HCT116 (cell line): ENCODE measurements at regions not wholly inside any gene's neighbourhood (a gene's known extent, or its start where the extent isn't known, plus 50 kb on each side); places are given as distances from the start of the nearest gene placed in this dataset.

Experiments used
- ATAC-seq: fragments of 200-7000 bp; cut with Tn5 transposase; 2 replicates; pipeline ENCODE4 v1.9.1; 2020; ENCODE audit warnings: mild to moderate bottlenecking, moderate library complexity
- BruUV-seq: library from RNA; stranded (reverse); fragments of 400-500 nt; replicated peaks from 2 replicates; lab custom pipeline; 2021; lab: Mats Ljungman, UMichigan
- CTCF ChIA-PET: fragments of 300-600 bp; sonication (Branson Sonifier 250); formaldehyde crosslinking; loops from one replicate; lab custom pipeline; 2021; ENCODE audit warnings: antibody characterized with exemption; lab: Charles Lee
- POLR2A ChIA-PET: fragments of 300-600, 350-600 bp; sonication (Branson Sonifier 250); formaldehyde crosslinking; loops from one replicate; lab custom pipeline; 2021; ENCODE audit warnings: antibody characterized with exemption; lab: Charles Lee
- RAD21 ChIA-PET, 2 experiments: fragments of 300-600 bp; sonication (Branson Sonifier 250); formaldehyde crosslinking; loops; one replicate each; lab custom pipeline; 2023; ENCODE audit warnings: low total read pairs in 2 of 2; ENCODE audit not compliant: uncharacterized antibody in 2 of 2, unreplicated experiment in 2 of 2, low non-redundant PET in 1 of 2; lab: Charles Lee
- DNase-seq: peaks from one replicate; pipeline ENCODE4 v3.0.0-alpha.2; 2010; ENCODE audit warnings: low read depth, low spot score
- H2AFZ ChIP-seq: fragments of 200-600 bp; shearing (Covaris generic), sonication (generic); 2 replicates; pipeline ENCODE4 v1.6.1; 2017; ENCODE audit warnings: low read depth, mixed run types, mixed read lengths, antibody characterized with exemption, low read length; ENCODE audit not compliant: poor library complexity, severe bottlenecking
- H3K27ac ChIP-seq: 2 replicates; pipeline ENCODE4 v1.5.1; 2012; ENCODE audit warnings: low read depth, low read length
- H3K27me3 ChIP-seq: fragments of 200-600 bp; sonication (generic); 2 replicates; pipeline ENCODE4 v1.6.1; 2016; ENCODE audit warnings: mixed run types, low read length, mixed read lengths; ENCODE audit not compliant: insufficient read depth
- H3K36me3 ChIP-seq, 2 experiments: fragments of 200-500 bp in 1 of 2; fragments of 200-600 bp in 1 of 2; sonication (Bioruptor generic) in 1 of 2; sonication (generic) in 1 of 2; 2 replicates each; pipeline versions ENCODE4 v1.5.1 to v1.6.1; 2014 to 2016; ENCODE audit warnings: low read length in 2 of 2, inconsistent platforms in 1 of 2, mixed read lengths in 1 of 2, mixed run types in 1 of 2; ENCODE audit not compliant: insufficient read depth in 2 of 2, control insufficient read depth in 1 of 2
- H3K4me1 ChIP-seq, 2 experiments: fragments of 200-600 bp in 1 of 2; sonication (generic) in 1 of 2; 2 replicates each; pipeline versions ENCODE4 v1.5.1 to v1.6.1; 2012 to 2017; ENCODE audit warnings: low read length in 2 of 2, inconsistent platforms in 1 of 2, mild to moderate bottlenecking in 1 of 2, mixed read lengths in 1 of 2, mixed run types in 1 of 2, moderate library complexity in 1 of 2; ENCODE audit not compliant: insufficient read depth in 2 of 2, control insufficient read depth in 1 of 2
- H3K4me2 ChIP-seq: fragments of 200-600 bp; sonication (generic); 2 replicates; pipeline ENCODE4 v1.6.1; 2017; ENCODE audit warnings: mixed run types, low read length, mixed read lengths
- H3K4me3 ChIP-seq, 2 experiments: fragments of 200-600 bp in 1 of 2; sonication (generic) in 1 of 2; replicated peaks in 1 of 2; 2 replicates each; pipeline ENCODE4 v1.5.1; 2011 to 2016; ENCODE audit warnings: low read length in 2 of 2, control low read depth in 1 of 2, low read depth in 1 of 2, mild to moderate bottlenecking in 1 of 2, mixed read lengths in 1 of 2, mixed run types in 1 of 2
- H3K79me2 ChIP-seq: fragments of 200-600 bp; sonication (generic); 2 replicates; pipeline ENCODE4 v1.6.1; 2017; ENCODE audit warnings: mild to moderate bottlenecking, mixed run types, low read length, moderate library complexity, mixed read lengths; ENCODE audit not compliant: insufficient read depth
- H3K9ac ChIP-seq: fragments of 200-600 bp; sonication (generic); 2 replicates; pipeline ENCODE4 v1.6.1; 2016; ENCODE audit warnings: low read length, mixed read lengths
- H3K9me2 ChIP-seq: fragments of 200-600 bp; sonication (generic), shearing (Covaris generic); 2 replicates; pipeline ENCODE4 v1.6.1; 2017; ENCODE audit warnings: mixed run types, mild to moderate bottlenecking, moderate library complexity; ENCODE audit not compliant: insufficient read depth
- H3K9me3 ChIP-seq, 2 experiments: fragments of 200-500 bp in 1 of 2; fragments of 200-600 bp in 1 of 2; sonication (Bioruptor generic) in 1 of 2; sonication (generic) in 1 of 2; 2 replicates each; pipeline ENCODE4 v1.6.1; 2014 to 2017; ENCODE audit warnings: low read length in 2 of 2, mixed read lengths in 2 of 2, inconsistent platforms in 1 of 2, low read depth in 1 of 2, mild to moderate bottlenecking in 1 of 2, mixed run types in 1 of 2, moderate library complexity in 1 of 2; ENCODE audit not compliant: control insufficient read depth in 1 of 2, insufficient read depth in 1 of 2
- H4K20me1 ChIP-seq: fragments of 200-600 bp; sonication (generic), shearing (Covaris generic); 2 replicates; pipeline ENCODE4 v1.6.1; 2017; ENCODE audit warnings: mixed run types, mild to moderate bottlenecking, moderate library complexity; ENCODE audit not compliant: insufficient read depth
- CBX3 ChIP-seq: IDR thresholded peaks from 2 replicates; pipeline ENCODE4 v1.6.1; 2012; ENCODE audit warnings: low read depth
- CEBPB ChIP-seq: IDR thresholded peaks from 2 replicates; pipeline ENCODE4 v1.6.1; 2012; ENCODE audit warnings: low read depth
- EGR1 ChIP-seq: IDR thresholded peaks from 2 replicates; pipeline ENCODE4 v1.6.1; 2012; ENCODE audit warnings: low read depth
- EZH2 ChIP-seq: fragments of 200-600 bp; sonication (generic); IDR thresholded peaks from 2 replicates; pipeline ENCODE4 v1.6.1; 2017; ENCODE audit warnings: antibody characterized with exemption, mixed run types
- EZH2phosphoT487 ChIP-seq: fragments of 200-600 bp; IDR thresholded peaks from 2 replicates; pipeline ENCODE4 v1.6.1; 2018; ENCODE audit warnings: antibody characterized with exemption, borderline replicate concordance
- MAX ChIP-seq: IDR thresholded peaks from 2 replicates; pipeline ENCODE4 v1.6.1; 2012
- RAD21 ChIP-seq: IDR thresholded peaks from 2 replicates; pipeline ENCODE4 v1.6.1; 2012; ENCODE audit warnings: low read depth, mild to moderate bottlenecking
- SIN3A ChIP-seq: IDR thresholded peaks from 2 replicates; pipeline ENCODE4 v1.6.1; 2012; ENCODE audit warnings: low read depth
- SRF ChIP-seq: IDR thresholded peaks from 2 replicates; pipeline ENCODE4 v1.6.1; 2012; ENCODE audit warnings: low read depth
- TCF7L2 ChIP-seq: IDR thresholded peaks from 2 replicates; pipeline ENCODE4 v1.7.0; 2011; ENCODE audit warnings: borderline replicate concordance, inconsistent platforms; ENCODE audit not compliant: insufficient read depth, insufficient read length; ENCODE audit errors: extremely low read depth
- ZFX ChIP-seq: fragments of 450-650 bp; IDR thresholded peaks from 2 replicates; pipeline ENCODE4 v1.6.1; 2017
- intact Hi-C: fragments of 100-400 bp; cut with micrococcal nuclease; formaldehyde crosslinking; loops from 2 replicates; pipeline ENCODE4 v1.10.0; 2022
- TF ChIP-seq, protein P1 (sequence below), 3 experiments: fragments of 200-600 bp in 1 of 3; sonication (generic) in 1 of 3; IDR thresholded peaks in 2 of 3; conservative IDR thresholded peaks in 1 of 3; 2 replicates each; pipeline ENCODE4 v1.5.1; 2012 to 2017; ENCODE audit warnings: low read depth in 2 of 3, low read length in 2 of 3, antibody characterized with exemption in 1 of 3, borderline replicate concordance in 1 of 3, control low read depth in 1 of 3, mild to moderate bottlenecking in 1 of 3, mixed read lengths in 1 of 3, mixed run types in 1 of 3, moderate library complexity in 1 of 3; ENCODE audit not compliant: insufficient read depth in 1 of 3

DNA sequence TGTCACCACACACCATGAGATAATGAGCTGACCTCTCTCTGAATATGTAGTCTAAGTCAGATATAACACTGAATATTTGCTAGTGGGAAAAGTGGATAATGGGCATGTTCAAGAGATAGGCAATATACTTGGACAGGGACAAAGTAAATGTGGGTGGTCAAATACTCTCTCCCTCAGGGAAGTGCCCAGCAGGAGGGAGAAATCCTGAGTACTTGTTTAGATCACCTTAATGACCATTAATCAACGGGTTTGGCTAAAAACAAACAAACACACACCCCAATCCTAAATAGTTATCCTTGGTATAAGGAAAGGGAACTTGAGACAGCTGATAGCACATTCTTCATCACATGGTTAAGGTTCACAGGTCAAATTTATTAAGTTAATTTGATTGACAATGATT lies 933.5 kb downstream of the C4orf33 start:
- Histone ChIP-seq H4K20me1 (no peaks in the 10 kb centered on the region), H3K4me1 (no peaks in the 10 kb centered on the region), H3K9ac (no peak overlapping the region), H3K27me3 (no peaks in the 10 kb centered on the region), H3K4me3 (no peak overlapping the region), H3K9me2 (no peaks in the 10 kb centered on the region), H3K4me2 (no peak overlapping the region), H3K27ac (no peak overlapping the region), H3K9me3 (no peaks in the 10 kb centered on the region), H3K79me2 (no peaks in the 10 kb centered on the region), H3K36me3 (no peaks in the 10 kb centered on the region), H2AFZ (no peak overlapping the region)
- no peak for ATAC-seq
- CTCF ChIA-PET: no interaction called here
- POLR2A ChIA-PET: no interaction called here
- BruUV-seq: no TSS peak
- intact Hi-C loops: no loop called here
- RAD21 ChIA-PET: no interaction called here
- no peak for DNase-seq
- TF ChIP-seq, protein P1, sequence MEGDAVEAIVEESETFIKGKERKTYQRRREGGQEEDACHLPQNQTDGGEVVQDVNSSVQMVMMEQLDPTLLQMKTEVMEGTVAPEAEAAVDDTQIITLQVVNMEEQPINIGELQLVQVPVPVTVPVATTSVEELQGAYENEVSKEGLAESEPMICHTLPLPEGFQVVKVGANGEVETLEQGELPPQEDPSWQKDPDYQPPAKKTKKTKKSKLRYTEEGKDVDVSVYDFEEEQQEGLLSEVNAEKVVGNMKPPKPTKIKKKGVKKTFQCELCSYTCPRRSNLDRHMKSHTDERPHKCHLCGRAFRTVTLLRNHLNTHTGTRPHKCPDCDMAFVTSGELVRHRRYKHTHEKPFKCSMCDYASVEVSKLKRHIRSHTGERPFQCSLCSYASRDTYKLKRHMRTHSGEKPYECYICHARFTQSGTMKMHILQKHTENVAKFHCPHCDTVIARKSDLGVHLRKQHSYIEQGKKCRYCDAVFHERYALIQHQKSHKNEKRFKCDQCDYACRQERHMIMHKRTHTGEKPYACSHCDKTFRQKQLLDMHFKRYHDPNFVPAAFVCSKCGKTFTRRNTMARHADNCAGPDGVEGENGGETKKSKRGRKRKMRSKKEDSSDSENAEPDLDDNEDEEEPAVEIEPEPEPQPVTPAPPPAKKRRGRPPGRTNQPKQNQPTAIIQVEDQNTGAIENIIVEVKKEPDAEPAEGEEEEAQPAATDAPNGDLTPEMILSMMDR (IDR thresholded peaks at IDR 0.05 in 2 of 3, conservative IDR thresholded peaks at IDR 0.05 in 1 of 3; ENCODE audit: borderline replicate concordance in 1 of 3, insufficient read depth in 1 of 3, low read depth in 2 of 3, low read length in 2 of 3): no peak
- no peak for TF ChIP-seq CBX3
- no peak for TF ChIP-seq CEBPB
- no peak for TF ChIP-seq EZH2phosphoT487

DNA sequence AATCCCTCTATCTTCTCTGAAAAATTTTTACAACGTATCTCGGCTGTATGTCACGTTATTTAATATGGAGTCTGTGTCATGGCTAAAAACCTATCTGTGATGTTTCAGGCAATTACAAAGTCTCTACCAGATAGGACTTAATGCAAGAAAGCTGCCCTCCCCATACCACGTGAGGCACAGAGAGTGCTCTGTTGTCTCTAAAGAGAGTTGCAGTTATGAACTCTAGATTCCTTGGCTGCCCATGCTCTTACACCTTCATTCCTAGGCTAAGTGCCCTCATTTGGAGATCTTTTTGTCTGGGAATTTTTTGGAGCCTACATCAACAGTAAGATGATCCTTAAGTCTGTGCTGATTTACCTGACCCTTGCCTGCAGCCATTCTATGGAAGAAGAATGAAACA lies 935.9 kb downstream of the C4orf33 start:
- CTCF ChIA-PET: no interaction called here
- DNase-seq (no peak), ATAC-seq (no peak)
- Histone ChIP-seq H3K4me1 (no peaks in the 10 kb centered on the region), H2AFZ (no peak overlapping the region), H3K27me3 (no peaks in the 10 kb centered on the region), H3K4me2 (no peak overlapping the region), H3K27ac (no peak overlapping the region), H3K79me2 (no peaks in the 10 kb centered on the region), H3K9me2 (no peaks in the 10 kb centered on the region), H3K9me3 (no peaks in the 10 kb centered on the region), H3K4me3 (no peak overlapping the region), H3K9ac (no peak overlapping the region), H3K36me3 (no peaks in the 10 kb centered on the region), H4K20me1 (no peaks in the 10 kb centered on the region)
- RAD21 ChIA-PET: no interaction called here
- TF ChIP-seq, protein P1 (IDR thresholded peaks at IDR 0.05 in 2 of 3, conservative IDR thresholded peaks at IDR 0.05 in 1 of 3; ENCODE audit: borderline replicate concordance in 1 of 3, insufficient read depth in 1 of 3, low read depth in 2 of 3, low read length in 2 of 3): no peak
- no peak for TF ChIP-seq EZH2
- TF ChIP-seq CBX3: no peak
- no peak for TF ChIP-seq TCF7L2
- TF ChIP-seq SRF: no peak
- no peak for TF ChIP-seq ZFX
- no peak for TF ChIP-seq RAD21
- TF ChIP-seq MAX: no peak
- TF ChIP-seq EGR1: no peak
- no peak for TF ChIP-seq SIN3A
- TF ChIP-seq CEBPB: no peak
- BruUV-seq: no TSS peak
- POLR2A ChIA-PET: no interaction called here
- intact Hi-C loops: no loop called here
